ENCODE measurements at regions not wholly inside any gene's neighbourhood (a gene's known extent, or its start where the extent isn't known, plus 50 kb on each side); places are given as distances from the start of the nearest gene placed in this dataset.

DNA sequence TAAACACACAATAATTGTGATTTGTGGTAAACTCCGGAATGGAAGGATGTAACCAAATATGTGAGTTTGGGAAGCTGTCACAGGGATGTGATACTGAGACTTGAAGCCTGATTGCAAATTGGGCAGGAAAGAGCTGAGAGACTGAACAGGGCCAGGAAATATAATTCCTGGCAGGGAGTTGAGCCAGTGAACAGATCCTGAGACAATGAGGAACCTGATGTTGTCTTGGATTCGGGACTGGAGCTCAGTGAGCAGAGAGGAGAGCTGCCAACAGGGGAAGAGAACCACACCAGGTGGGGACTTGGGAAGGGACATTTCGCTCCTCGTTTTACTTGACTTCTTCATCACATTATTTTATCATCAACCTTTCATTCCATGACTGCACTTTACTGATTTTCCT, 386.0 kb downstream of the TLL1 start (continued):
- TF ChIP-seq, protein P1, sequence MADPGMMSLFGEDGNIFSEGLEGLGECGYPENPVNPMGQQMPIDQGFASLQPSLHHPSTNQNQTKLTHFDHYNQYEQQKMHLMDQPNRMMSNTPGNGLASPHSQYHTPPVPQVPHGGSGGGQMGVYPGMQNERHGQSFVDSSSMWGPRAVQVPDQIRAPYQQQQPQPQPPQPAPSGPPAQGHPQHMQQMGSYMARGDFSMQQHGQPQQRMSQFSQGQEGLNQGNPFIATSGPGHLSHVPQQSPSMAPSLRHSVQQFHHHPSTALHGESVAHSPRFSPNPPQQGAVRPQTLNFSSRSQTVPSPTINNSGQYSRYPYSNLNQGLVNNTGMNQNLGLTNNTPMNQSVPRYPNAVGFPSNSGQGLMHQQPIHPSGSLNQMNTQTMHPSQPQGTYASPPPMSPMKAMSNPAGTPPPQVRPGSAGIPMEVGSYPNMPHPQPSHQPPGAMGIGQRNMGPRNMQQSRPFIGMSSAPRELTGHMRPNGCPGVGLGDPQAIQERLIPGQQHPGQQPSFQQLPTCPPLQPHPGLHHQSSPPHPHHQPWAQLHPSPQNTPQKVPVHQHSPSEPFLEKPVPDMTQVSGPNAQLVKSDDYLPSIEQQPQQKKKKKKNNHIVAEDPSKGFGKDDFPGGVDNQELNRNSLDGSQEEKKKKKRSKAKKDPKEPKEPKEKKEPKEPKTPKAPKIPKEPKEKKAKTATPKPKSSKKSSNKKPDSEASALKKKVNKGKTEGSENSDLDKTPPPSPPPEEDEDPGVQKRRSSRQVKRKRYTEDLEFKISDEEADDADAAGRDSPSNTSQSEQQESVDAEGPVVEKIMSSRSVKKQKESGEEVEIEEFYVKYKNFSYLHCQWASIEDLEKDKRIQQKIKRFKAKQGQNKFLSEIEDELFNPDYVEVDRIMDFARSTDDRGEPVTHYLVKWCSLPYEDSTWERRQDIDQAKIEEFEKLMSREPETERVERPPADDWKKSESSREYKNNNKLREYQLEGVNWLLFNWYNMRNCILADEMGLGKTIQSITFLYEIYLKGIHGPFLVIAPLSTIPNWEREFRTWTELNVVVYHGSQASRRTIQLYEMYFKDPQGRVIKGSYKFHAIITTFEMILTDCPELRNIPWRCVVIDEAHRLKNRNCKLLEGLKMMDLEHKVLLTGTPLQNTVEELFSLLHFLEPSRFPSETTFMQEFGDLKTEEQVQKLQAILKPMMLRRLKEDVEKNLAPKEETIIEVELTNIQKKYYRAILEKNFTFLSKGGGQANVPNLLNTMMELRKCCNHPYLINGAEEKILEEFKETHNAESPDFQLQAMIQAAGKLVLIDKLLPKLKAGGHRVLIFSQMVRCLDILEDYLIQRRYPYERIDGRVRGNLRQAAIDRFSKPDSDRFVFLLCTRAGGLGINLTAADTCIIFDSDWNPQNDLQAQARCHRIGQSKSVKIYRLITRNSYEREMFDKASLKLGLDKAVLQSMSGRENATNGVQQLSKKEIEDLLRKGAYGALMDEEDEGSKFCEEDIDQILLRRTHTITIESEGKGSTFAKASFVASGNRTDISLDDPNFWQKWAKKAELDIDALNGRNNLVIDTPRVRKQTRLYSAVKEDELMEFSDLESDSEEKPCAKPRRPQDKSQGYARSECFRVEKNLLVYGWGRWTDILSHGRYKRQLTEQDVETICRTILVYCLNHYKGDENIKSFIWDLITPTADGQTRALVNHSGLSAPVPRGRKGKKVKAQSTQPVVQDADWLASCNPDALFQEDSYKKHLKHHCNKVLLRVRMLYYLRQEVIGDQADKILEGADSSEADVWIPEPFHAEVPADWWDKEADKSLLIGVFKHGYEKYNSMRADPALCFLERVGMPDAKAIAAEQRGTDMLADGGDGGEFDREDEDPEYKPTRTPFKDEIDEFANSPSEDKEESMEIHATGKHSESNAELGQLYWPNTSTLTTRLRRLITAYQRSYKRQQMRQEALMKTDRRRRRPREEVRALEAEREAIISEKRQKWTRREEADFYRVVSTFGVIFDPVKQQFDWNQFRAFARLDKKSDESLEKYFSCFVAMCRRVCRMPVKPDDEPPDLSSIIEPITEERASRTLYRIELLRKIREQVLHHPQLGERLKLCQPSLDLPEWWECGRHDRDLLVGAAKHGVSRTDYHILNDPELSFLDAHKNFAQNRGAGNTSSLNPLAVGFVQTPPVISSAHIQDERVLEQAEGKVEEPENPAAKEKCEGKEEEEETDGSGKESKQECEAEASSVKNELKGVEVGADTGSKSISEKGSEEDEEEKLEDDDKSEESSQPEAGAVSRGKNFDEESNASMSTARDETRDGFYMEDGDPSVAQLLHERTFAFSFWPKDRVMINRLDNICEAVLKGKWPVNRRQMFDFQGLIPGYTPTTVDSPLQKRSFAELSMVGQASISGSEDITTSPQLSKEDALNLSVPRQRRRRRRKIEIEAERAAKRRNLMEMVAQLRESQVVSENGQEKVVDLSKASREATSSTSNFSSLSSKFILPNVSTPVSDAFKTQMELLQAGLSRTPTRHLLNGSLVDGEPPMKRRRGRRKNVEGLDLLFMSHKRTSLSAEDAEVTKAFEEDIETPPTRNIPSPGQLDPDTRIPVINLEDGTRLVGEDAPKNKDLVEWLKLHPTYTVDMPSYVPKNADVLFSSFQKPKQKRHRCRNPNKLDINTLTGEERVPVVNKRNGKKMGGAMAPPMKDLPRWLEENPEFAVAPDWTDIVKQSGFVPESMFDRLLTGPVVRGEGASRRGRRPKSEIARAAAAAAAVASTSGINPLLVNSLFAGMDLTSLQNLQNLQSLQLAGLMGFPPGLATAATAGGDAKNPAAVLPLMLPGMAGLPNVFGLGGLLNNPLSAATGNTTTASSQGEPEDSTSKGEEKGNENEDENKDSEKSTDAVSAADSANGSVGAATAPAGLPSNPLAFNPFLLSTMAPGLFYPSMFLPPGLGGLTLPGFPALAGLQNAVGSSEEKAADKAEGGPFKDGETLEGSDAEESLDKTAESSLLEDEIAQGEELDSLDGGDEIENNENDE (IDR thresholded peaks at IDR 0.05; ENCODE audit: insufficient replicate concordance, low read length), result no peak
- no peak for TF ChIP-seq KDM1A (IDR thresholded peaks at IDR 0.05; ENCODE audit: borderline replicate concordance, low read length)
- no peak for TF ChIP-seq TAF1 (IDR thresholded peaks at IDR 0.05; ENCODE audit: low read depth, low read length)
- no peak for TF ChIP-seq CEBPB (IDR thresholded peaks at IDR 0.05; ENCODE audit: low read depth, low read length)
